T-helper 9 cell (primary cell): ENCODE measurements at regions not wholly inside any gene's neighbourhood (a gene's known extent, or its start where the extent isn't known, plus 50 kb on each side); places are given as distances from the start of the nearest gene placed in this dataset.
"Not testable (repeated sequence)": the region's sequence is repeated elsewhere in the genome, so short reads cannot be mapped to it uniquely, and the experiment has no call there.

Experiments used
- DNase-seq: peaks from one replicate; pipeline ENCODE4 v3.0.0-alpha.2; 2020

GRCh38 chr1:55466373-55466772, 251.2 kb upstream of the USP24 start:
- DNase-seq: no peak

GRCh38 chr1:55464550-55464949, 249.4 kb upstream of the USP24 start:
- DNase-seq: no peak

GRCh38 chr1:55463814-55464475, 248.8 kb upstream of the USP24 start:
- DNase-seq: no peak

- no peak for DNase-seq
Observed at GRCh38 chr1:55457874-55458273, 242.7 kb upstream of the USP24 start.

- no peak for DNase-seq
Observed at GRCh38 chr1:55456971-55457370, 241.8 kb upstream of the USP24 start.

- no peak for DNase-seq
Observed at GRCh38 chr1:55448261-55448660, 233.1 kb upstream of the USP24 start.

GRCh38 chr1:55447488-55447887, 232.3 kb upstream of the USP24 start:
- no peak for DNase-seq

GRCh38 chr1:55446351-55446750, 231.2 kb upstream of the USP24 start:
- no peak for DNase-seq

- no peak for DNase-seq
Observed at GRCh38 chr1:55445416-55445815, 230.3 kb upstream of the USP24 start.

- DNase-seq: no peak
Observed at GRCh38 chr1:55444667-55445066, 229.5 kb upstream of the USP24 start.

- DNase-seq: no peak
Observed at GRCh38 chr1:55443175-55443915, 228.2 kb upstream of the USP24 start.

- no peak for DNase-seq
Observed at GRCh38 chr1:55441489-55441888, 226.3 kb upstream of the USP24 start.

- DNase-seq: no peak
Observed at GRCh38 chr1:55437692-55438091, 222.5 kb upstream of the USP24 start.

- DNase-seq: not testable (repeated sequence)
Observed at GRCh38 chr1:55430720-55431119, 215.6 kb upstream of the USP24 start.

- DNase-seq: not testable (repeated sequence)
Observed at GRCh38 chr1:55430206-55430605, 215.0 kb upstream of the USP24 start.

- DNase-seq: no peak
Observed at GRCh38 chr1:55428944-55429931, 214.1 kb upstream of the USP24 start.

- no peak for DNase-seq
Observed at GRCh38 chr1:55428231-55428630, 213.1 kb upstream of the USP24 start.

- DNase-seq: no peak
Observed at GRCh38 chr1:55427606-55428005, 212.4 kb upstream of the USP24 start.

- no peak for DNase-seq
Observed at GRCh38 chr1:55426619-55427018, 211.5 kb upstream of the USP24 start.

GRCh38 chr1:55426156-55426555, 211.0 kb upstream of the USP24 start:
- no peak for DNase-seq

GRCh38 chr1:55425310-55425930, 210.3 kb upstream of the USP24 start:
- no peak for DNase-seq

GRCh38 chr1:55423376-55423775, 208.2 kb upstream of the USP24 start:
- DNase-seq: no peak
